Astrocyte (in vitro differentiated cells and primary cell): ENCODE measurements at regions not wholly inside any gene's neighbourhood (a gene's known extent, or its start where the extent isn't known, plus 50 kb on each side); places are given as distances from the start of the nearest gene placed in this dataset.

ENCODE experiments used
- EZH2 ChIP-seq: IDR thresholded peaks from 2 replicates; pipeline ENCODE4 v1.6.1; 2012; ENCODE audit warnings: mild to moderate bottlenecking, low read length, inconsistent platforms; ENCODE audit not compliant: insufficient read depth
- TF ChIP-seq, protein P1 (sequence below): IDR thresholded peaks from 2 replicates; pipeline ENCODE4 v1.5.1; 2011; ENCODE audit warnings: low read depth, mild to moderate bottlenecking, inconsistent platforms, low read length, moderate library complexity; ENCODE audit not compliant: insufficient read depth

DNA sequence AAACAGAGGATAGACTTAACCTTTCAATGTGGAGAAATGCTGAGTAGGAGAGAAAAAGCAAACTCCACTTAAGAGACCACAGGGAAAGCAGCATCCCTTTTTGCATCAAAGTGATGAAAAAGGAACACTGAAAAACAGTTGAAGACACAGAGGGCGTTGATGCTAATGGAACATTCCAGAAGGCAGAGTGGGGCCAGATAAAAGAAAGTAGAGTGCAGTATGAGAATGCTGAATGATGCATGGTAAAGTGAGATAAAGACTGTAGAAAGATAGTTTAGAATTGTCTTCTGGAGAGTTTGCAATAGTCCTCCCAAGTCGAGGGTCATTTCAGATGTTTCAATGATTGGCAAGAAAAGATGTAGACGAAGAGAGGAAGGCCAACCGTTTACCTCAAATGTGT, 574.3 kb downstream of the PRR16 start:
- TF ChIP-seq, protein P1, sequence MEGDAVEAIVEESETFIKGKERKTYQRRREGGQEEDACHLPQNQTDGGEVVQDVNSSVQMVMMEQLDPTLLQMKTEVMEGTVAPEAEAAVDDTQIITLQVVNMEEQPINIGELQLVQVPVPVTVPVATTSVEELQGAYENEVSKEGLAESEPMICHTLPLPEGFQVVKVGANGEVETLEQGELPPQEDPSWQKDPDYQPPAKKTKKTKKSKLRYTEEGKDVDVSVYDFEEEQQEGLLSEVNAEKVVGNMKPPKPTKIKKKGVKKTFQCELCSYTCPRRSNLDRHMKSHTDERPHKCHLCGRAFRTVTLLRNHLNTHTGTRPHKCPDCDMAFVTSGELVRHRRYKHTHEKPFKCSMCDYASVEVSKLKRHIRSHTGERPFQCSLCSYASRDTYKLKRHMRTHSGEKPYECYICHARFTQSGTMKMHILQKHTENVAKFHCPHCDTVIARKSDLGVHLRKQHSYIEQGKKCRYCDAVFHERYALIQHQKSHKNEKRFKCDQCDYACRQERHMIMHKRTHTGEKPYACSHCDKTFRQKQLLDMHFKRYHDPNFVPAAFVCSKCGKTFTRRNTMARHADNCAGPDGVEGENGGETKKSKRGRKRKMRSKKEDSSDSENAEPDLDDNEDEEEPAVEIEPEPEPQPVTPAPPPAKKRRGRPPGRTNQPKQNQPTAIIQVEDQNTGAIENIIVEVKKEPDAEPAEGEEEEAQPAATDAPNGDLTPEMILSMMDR, result no peak
- no peak for TF ChIP-seq EZH2
